ENCODE measurements at regions not wholly inside any gene's neighbourhood (a gene's known extent, or its start where the extent isn't known, plus 50 kb on each side); places are given as distances from the start of the nearest gene placed in this dataset.

DNA sequence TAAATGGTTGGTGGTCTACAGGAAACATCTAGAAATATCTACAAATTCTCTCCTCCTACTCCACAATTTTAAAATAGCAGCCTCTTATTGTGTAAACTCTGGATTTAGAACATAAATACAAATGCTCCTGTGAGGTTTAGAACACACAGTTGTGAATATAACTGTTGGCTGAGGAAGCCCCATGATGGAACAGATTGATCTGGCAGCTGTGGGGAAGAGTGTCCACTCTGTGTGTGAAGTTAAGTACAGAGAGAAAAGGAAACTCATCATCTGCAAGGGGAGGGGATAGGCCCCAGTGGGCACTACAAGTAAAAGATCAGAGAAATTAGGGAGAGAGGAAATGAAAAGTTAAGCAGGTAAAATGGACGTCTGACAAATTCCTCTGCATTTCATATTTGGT is 422.7 kb upstream of the FSHR start:
- Histone ChIP-seq H3K36me3 (replicated peaks in 1 of 2; ENCODE audit: control insufficient read depth in 1 of 2, insufficient read depth in 2 of 2, low read length in 2 of 2) (no peaks in the 10 kb centered on the region), H3K9ac (ENCODE audit: insufficient read depth, low read length, poor library complexity, severe bottlenecking) (no peak overlapping the region), H3K27ac (ENCODE audit: low read depth in 1 of 2, low read length in 2 of 2) (no peak overlapping the region), H3K9me3 (replicated peaks in 1 of 2; ENCODE audit: control insufficient read depth in 1 of 2, insufficient read depth in 1 of 2, low read length in 2 of 2) (no peaks in the 10 kb centered on the region), H3K79me2 (ENCODE audit: insufficient read depth, low read length) (no peaks in the 10 kb centered on the region), H3K4me1 (ENCODE audit: control insufficient read depth in 1 of 2, insufficient read depth in 2 of 2, low read length in 2 of 2) (no peaks in the 10 kb centered on the region), H2AFZ (ENCODE audit: insufficient read depth, low read depth, low read length, poor library complexity, severe bottlenecking) (no peak overlapping the region), H3K4me3 (replicated peaks in 1 of 3; ENCODE audit: low read depth in 2 of 3, low read length in 3 of 3) (no peak overlapping the region), H4K20me1 (ENCODE audit: insufficient read depth, low read length) (no peaks in the 10 kb centered on the region), H3K4me2 (replicated peaks; ENCODE audit: extremely low read depth, low read length, poor library complexity, severe bottlenecking) (no peak overlapping the region), H3K27me3 (ENCODE audit: control insufficient read depth in 2 of 2, insufficient read depth in 2 of 2, low read length in 2 of 2) (no peaks in the 10 kb centered on the region)
- Mint-ChIP-seq H3K4me1 (no peaks in the 10 kb centered on the region), H3K9me3 (peaks cover 0 to 3% (median 0%) of the 10 kb centered on the region in 7 donors), H3K36me3 (no peaks in the 10 kb centered on the region), H3K27ac (no peak overlapping the region), H3K27me3 (ENCODE audit: low read depth in 3 of 3) (no peaks in the 10 kb centered on the region), H3K4me3 (no peak overlapping the region)
- DNase-seq, result no peak
- TF ChIP-seq, protein P1, sequence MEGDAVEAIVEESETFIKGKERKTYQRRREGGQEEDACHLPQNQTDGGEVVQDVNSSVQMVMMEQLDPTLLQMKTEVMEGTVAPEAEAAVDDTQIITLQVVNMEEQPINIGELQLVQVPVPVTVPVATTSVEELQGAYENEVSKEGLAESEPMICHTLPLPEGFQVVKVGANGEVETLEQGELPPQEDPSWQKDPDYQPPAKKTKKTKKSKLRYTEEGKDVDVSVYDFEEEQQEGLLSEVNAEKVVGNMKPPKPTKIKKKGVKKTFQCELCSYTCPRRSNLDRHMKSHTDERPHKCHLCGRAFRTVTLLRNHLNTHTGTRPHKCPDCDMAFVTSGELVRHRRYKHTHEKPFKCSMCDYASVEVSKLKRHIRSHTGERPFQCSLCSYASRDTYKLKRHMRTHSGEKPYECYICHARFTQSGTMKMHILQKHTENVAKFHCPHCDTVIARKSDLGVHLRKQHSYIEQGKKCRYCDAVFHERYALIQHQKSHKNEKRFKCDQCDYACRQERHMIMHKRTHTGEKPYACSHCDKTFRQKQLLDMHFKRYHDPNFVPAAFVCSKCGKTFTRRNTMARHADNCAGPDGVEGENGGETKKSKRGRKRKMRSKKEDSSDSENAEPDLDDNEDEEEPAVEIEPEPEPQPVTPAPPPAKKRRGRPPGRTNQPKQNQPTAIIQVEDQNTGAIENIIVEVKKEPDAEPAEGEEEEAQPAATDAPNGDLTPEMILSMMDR (IDR thresholded peaks at IDR 0.05), result no peak
- intact Hi-C loops (cut with micrococcal nuclease), result no loop called here
- WGBS (ENCODE audit: insufficient coverage), result no CpG with 5 or more reads among the region's 1 CpG

DNA sequence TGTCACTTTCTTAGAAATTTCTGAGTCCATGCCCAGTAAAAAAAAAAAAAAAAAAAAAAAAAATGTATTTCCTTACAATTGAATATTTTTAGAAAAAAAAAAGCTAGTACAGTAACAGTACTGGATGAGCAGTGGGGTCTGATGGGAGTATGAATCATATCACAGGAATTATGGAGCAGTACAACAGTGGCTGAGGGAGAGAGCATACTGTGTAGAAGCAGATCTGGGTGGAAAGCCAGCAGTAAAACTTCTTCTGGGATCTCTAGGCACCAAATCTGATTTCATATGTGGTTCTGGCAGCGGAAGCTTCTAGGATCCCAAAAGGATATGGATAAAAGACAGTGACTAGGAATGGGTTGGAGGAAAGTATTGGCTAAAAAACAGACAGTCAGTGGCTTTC is 414.9 kb upstream of the FSHR start:
- H4K20me1 ChIP-seq (ENCODE audit: insufficient read depth, low read length), result no peaks in the 10 kb centered on the region
- intact Hi-C loops (cut with micrococcal nuclease), result no loop called here

More for the DNA sequence above, 414.9 kb upstream of the FSHR start:
- Mint-ChIP-seq H3K27ac (no peak overlapping the region), H3K36me3 (no peaks in the 10 kb centered on the region), H3K9me3 (peaks cover 0 to 2% (median 0%) of the 10 kb centered on the region in 7 donors), H3K27me3 (ENCODE audit: low read depth in 3 of 3) (no peaks in the 10 kb centered on the region), H3K4me3 (no peak overlapping the region), H3K4me1 (no peaks in the 10 kb centered on the region)
- TF ChIP-seq, protein P1 (IDR thresholded peaks at IDR 0.05), result no peak
- Histone ChIP-seq H2AFZ (ENCODE audit: insufficient read depth, low read depth, low read length, poor library complexity, severe bottlenecking) (no peak overlapping the region), H3K79me2 (ENCODE audit: insufficient read depth, low read length) (no peaks in the 10 kb centered on the region), H3K36me3 (replicated peaks in 1 of 2; ENCODE audit: control insufficient read depth in 1 of 2, insufficient read depth in 2 of 2, low read length in 2 of 2) (no peaks in the 10 kb centered on the region), H3K9me3 (replicated peaks in 1 of 2; ENCODE audit: control insufficient read depth in 1 of 2, insufficient read depth in 1 of 2, low read length in 2 of 2) (no peaks in the 10 kb centered on the region), H3K27me3 (ENCODE audit: control insufficient read depth in 2 of 2, insufficient read depth in 2 of 2, low read length in 2 of 2) (no peaks in the 10 kb centered on the region), H3K9ac (ENCODE audit: insufficient read depth, low read length, poor library complexity, severe bottlenecking) (no peak overlapping the region), H3K27ac (ENCODE audit: low read depth in 1 of 2, low read length in 2 of 2) (no peak overlapping the region), H3K4me2 (replicated peaks; ENCODE audit: extremely low read depth, low read length, poor library complexity, severe bottlenecking) (no peak overlapping the region), H3K4me3 (replicated peaks in 1 of 3; ENCODE audit: low read depth in 2 of 3, low read length in 3 of 3) (no peak overlapping the region), H3K4me1 (ENCODE audit: control insufficient read depth in 1 of 2, insufficient read depth in 2 of 2, low read length in 2 of 2) (no peaks in the 10 kb centered on the region)
- WGBS (ENCODE audit: insufficient coverage), result 100% methylated on average over 1 of the region's 1 CpG
- no peak for DNase-seq

Measured in CD14-positive monocyte (primary cell).